Loucy (cell line): ENCODE measurements at regions not wholly inside any gene's neighbourhood (a gene's known extent, or its start where the extent isn't known, plus 50 kb on each side); places are given as distances from the start of the nearest gene placed in this dataset.

Source experiments
- EZH2phosphoT487 ChIP-seq: fragments of 200-600 bp; IDR thresholded peaks from 2 replicates; pipeline ENCODE4 v1.6.1; 2018; ENCODE audit warnings: antibody characterized with exemption, mild to moderate bottlenecking, moderate library complexity, borderline replicate concordance
- TF ChIP-seq, protein P1 (sequence below): fragments of 200-600 bp; sonication (generic); conservative IDR thresholded peaks from 2 replicates; pipeline ENCODE4 v1.5.1; 2014; ENCODE audit warnings: mild to moderate bottlenecking, antibody characterized with exemption, low read length

DNA sequence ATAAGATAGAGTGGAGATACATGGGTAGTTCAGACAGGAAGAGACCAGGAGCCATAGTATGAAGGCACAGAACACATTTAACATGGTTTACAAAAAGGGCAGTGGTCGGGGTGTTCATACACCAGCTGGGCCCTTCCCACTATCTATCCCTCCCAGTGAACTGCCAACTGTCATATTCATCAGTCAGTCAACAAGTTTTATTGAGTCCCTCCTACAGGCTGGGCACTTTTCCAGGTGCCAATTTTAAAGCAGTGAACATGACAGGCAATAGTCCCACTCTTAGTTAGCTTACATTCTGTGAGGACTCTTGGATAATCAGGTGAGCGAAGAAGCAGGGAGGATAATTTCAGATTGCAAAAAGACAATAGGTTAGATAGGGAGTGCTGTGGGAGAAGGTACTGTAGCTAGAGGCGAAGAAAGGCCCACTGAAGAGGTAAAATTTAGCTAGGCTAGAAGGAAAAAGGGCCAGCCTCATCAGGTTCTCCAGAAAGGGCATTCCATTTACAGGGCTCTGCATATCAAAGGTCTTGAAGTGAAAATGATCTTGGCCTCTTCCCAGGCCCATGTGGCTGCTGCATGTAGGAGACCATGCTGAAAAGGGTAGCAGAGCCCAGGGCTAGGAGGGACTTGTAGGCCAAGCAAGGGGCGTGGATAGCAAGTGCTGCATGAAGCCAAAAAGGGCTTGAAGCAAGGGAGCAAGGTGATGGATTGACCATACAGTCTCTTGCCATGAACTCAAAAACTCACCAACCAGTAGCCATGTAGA is 274.7 kb upstream of the SNX7 start:
- TF ChIP-seq, protein P1, sequence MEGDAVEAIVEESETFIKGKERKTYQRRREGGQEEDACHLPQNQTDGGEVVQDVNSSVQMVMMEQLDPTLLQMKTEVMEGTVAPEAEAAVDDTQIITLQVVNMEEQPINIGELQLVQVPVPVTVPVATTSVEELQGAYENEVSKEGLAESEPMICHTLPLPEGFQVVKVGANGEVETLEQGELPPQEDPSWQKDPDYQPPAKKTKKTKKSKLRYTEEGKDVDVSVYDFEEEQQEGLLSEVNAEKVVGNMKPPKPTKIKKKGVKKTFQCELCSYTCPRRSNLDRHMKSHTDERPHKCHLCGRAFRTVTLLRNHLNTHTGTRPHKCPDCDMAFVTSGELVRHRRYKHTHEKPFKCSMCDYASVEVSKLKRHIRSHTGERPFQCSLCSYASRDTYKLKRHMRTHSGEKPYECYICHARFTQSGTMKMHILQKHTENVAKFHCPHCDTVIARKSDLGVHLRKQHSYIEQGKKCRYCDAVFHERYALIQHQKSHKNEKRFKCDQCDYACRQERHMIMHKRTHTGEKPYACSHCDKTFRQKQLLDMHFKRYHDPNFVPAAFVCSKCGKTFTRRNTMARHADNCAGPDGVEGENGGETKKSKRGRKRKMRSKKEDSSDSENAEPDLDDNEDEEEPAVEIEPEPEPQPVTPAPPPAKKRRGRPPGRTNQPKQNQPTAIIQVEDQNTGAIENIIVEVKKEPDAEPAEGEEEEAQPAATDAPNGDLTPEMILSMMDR: no peak
- TF ChIP-seq EZH2phosphoT487: no peak
